ENCODE measurements at regions not wholly inside any gene's neighbourhood (a gene's known extent, or its start where the extent isn't known, plus 50 kb on each side); places are given as distances from the start of the nearest gene placed in this dataset.

- TF ChIP-seq CTCF (conservative IDR thresholded peaks at IDR 0.05) = no peak
- no peak for TF ChIP-seq ZFX (IDR thresholded peaks at IDR 0.05)
Measured at GRCh38 chr5:173800340-173800739, 87.8 kb upstream of the CPEB4 start.

Data from C4-2B (cell line).